ENCODE measurements at regions not wholly inside any gene's neighbourhood (a gene's known extent, or its start where the extent isn't known, plus 50 kb on each side); places are given as distances from the start of the nearest gene placed in this dataset.

- DNase-seq, result no peak
- intact Hi-C loops (cut with DNase I, micrococcal nuclease), result no loop called here
- no peak for ATAC-seq
- no peak overlapping the region for H3K4me3 ChIP-seq
- no peaks in the 10 kb centered on the region for H3K9me3 ChIP-seq
- no peaks in the 10 kb centered on the region for H3K36me3 ChIP-seq (ENCODE audit: low read depth)
- no peaks in the 10 kb centered on the region for H3K4me1 ChIP-seq (ENCODE audit: low read depth)
- TF ChIP-seq CTCF (IDR thresholded peaks at IDR 0.05), result no peak
Observed at GRCh38 chr1:183721041-183721440, 67.9 kb upstream of the APOBEC4 start.

DNA sequence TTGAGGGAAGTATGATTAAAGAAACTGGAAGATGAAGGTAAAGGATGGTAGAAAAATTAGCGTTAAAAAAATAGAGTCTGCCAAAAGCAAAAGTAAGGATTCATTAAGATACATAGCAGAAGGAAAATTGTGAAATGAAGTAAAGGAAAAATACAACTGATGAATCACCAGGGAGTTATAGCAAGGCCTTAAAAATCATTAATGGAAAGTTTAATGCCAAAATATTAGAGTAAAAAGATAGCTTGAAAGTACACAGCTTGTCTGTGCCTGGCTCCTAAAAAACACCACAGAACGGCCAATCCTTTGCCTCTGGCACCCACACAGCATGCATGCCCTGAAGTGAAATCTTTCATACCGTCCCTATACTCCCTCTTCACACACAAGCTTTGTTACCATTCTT lies 66.9 kb upstream of the APOBEC4 start:
- no peak for TF ChIP-seq CTCF (IDR thresholded peaks at IDR 0.05)

DNA sequence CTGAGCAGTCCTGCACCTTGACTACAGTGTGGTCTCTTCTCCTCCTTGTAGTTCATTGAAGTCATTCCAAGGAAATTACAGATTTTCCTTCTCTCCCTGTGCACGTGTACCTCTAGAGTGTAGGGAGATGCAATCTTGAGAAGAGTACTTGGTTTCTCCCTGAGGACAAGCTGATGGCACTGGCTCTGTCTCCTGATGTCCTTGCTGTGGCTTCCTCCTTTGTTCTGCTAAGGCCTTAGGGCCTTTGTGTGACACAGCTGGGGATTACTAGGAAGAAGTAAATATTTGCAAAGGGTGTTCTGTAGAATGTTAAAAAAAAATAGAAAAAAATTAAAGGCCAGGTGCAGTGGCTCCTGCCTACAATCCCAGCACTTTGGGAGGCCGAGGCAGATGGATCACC lies 66.2 kb upstream of the APOBEC4 start:
- intact Hi-C loops (cut with DNase I, micrococcal nuclease), result no loop called here
- H3K4me3 ChIP-seq, result no peak overlapping the region
- no peak for TF ChIP-seq CTCF (IDR thresholded peaks at IDR 0.05)
- H3K36me3 ChIP-seq (ENCODE audit: low read depth), result no peaks in the 10 kb centered on the region
- no peaks in the 10 kb centered on the region for H3K9me3 ChIP-seq
- ATAC-seq (peak; percentile 47), DNase-seq (no peak)
- H3K4me1 ChIP-seq (ENCODE audit: low read depth), result no peaks in the 10 kb centered on the region

More for the DNA sequence above, 66.9 kb upstream of the APOBEC4 start:
- H3K4me3 ChIP-seq, result no peak overlapping the region
- ATAC-seq (no peak), DNase-seq (no peak)
- no peaks in the 10 kb centered on the region for H3K4me1 ChIP-seq (ENCODE audit: low read depth)
- no peaks in the 10 kb centered on the region for H3K9me3 ChIP-seq
- H3K36me3 ChIP-seq (ENCODE audit: low read depth), result no peaks in the 10 kb centered on the region
- intact Hi-C loops (cut with DNase I, micrococcal nuclease), result no loop called here

GRCh38 chr1:183716286-183716685 lies 63.2 kb upstream of the APOBEC4 start:
- Histone ChIP-seq H3K4me3 (no peak overlapping the region), H3K4me1 (ENCODE audit: low read depth) (no peaks in the 10 kb centered on the region), H3K36me3 (ENCODE audit: low read depth) (no peaks in the 10 kb centered on the region), H3K9me3 (no peaks in the 10 kb centered on the region)
- TF ChIP-seq CTCF (IDR thresholded peaks at IDR 0.05), result no peak
- ATAC-seq (no peak), DNase-seq (no peak)
- intact Hi-C loops (cut with DNase I, micrococcal nuclease), result no loop called here

DNA sequence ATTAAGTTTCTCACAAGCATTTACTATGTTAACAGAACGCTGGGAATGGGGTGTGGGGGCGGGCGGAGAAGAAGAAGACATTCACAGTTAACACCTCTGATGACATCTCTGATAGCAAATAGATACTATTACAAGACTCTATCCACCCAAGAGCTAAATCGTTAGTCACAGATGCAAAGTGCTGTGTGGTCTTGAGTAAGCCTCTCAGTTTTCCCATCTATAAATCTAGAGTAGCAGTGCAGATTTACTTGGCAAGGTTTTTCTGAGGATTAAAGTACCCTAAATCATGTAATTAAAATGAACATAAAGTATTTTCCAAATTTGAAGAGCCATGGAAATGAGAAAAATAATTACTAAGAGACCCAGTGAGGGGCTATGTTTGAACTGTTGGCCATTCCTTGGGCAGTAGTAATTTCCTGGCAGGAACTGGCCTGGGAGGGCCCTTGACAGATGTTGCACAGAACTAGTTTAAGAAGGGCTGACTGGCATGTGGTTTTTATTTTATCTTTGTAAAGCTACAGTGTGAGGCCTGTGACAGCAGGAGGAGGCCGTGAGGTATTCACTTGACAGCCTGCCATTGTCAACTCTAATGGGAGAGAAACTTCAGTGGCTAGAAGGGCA lies 58.7 kb upstream of the APOBEC4 start:
- H3K4me3 ChIP-seq, result no peak overlapping the region
- ATAC-seq (no peak), DNase-seq (no peak)
- H3K4me1 ChIP-seq (ENCODE audit: low read depth), result no peaks in the 10 kb centered on the region
- no peaks in the 10 kb centered on the region for H3K9me3 ChIP-seq
- intact Hi-C loops (cut with DNase I, micrococcal nuclease), result no loop called here
- no peak for TF ChIP-seq CTCF (IDR thresholded peaks at IDR 0.05)
- H3K36me3 ChIP-seq (ENCODE audit: low read depth), result no peaks in the 10 kb centered on the region

- no peak overlapping the region for H3K4me3 ChIP-seq
- ATAC-seq (no peak), DNase-seq (no peak)
- no peaks in the 10 kb centered on the region for H3K4me1 ChIP-seq (ENCODE audit: low read depth)
- no peaks in the 10 kb centered on the region for H3K36me3 ChIP-seq (ENCODE audit: low read depth)
- H3K9me3 ChIP-seq, result no peaks in the 10 kb centered on the region
- TF ChIP-seq CTCF (IDR thresholded peaks at IDR 0.05), result no peak
- intact Hi-C loops (cut with DNase I, micrococcal nuclease), result no loop called here
Observed at GRCh38 chr1:183711165-183711682, 58.1 kb upstream of the APOBEC4 start.

Data from mucosa of descending colon (tissue), 3 donors.